Suppressor macrophage treated with lipopolysaccharide for 1 hour (primary cell): ENCODE measurements at regions not wholly inside any gene's neighbourhood (a gene's known extent, or its start where the extent isn't known, plus 50 kb on each side); places are given as distances from the start of the nearest gene placed in this dataset.

Experiments used
- DNase-seq, 3 donors: peaks; one replicate each; pipeline ENCODE4 v3.0.0-alpha.2; 2020 to 2022

DNA sequence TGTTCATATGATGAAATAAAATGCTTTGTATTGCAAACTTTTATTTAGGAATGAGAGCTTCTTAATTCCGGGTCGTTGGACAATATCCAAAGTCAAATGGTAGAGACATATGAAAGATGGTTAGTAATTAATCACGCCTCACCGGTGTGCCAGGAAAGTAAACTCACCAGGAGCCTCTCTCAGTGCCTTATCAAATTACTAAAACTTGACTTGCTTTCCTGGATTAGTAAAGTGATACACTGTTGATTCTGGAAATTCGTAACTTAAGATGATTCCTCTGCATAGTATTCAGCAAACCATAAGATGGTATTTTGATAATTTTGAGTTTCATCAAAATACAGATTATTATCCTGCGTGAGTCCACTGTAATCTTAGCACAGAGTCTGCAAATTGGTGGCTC lies 115.2 kb downstream of the PAX1 start:
- no peak for DNase-seq

DNA sequence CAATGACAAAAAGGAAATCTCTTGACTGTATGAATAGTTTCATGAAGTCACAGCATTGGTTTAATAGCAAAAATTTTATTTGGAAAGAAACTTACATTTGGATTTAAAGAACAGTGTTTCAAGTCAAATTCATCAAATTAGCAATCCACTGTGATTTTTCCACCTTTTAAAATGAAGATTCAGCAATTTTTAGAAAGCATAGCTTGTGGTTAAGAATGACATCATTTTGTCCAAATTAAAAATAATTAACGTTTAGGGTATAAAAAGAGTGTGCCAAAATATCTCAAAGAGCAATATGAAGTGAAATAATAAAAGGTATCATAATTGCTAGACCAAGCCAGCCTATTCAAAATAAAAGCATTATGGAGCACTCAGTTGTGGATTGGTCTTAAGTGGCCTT lies 114.6 kb downstream of the PAX1 start:
- DNase-seq, result no peak

DNA sequence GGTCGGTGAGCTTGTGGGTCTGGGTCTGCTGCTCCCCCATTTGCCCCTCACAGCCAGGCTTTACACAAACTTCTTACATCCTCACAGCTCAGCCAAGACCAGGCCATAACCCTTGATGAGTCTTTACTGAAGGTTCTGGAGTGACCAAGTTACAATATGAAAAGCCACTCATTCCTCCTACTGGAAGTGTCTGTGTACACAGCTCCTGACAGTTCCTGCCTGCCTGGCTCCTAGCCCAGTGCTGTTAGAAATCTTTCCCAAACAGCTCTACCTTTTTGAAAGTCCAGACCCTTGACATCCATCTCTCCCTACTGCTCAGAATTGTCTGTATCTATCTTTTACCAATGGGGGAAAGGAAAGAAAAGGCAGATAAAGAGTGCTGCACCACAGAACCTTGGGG lies 106.9 kb downstream of the PAX1 start:
- DNase-seq, result no peak

DNA sequence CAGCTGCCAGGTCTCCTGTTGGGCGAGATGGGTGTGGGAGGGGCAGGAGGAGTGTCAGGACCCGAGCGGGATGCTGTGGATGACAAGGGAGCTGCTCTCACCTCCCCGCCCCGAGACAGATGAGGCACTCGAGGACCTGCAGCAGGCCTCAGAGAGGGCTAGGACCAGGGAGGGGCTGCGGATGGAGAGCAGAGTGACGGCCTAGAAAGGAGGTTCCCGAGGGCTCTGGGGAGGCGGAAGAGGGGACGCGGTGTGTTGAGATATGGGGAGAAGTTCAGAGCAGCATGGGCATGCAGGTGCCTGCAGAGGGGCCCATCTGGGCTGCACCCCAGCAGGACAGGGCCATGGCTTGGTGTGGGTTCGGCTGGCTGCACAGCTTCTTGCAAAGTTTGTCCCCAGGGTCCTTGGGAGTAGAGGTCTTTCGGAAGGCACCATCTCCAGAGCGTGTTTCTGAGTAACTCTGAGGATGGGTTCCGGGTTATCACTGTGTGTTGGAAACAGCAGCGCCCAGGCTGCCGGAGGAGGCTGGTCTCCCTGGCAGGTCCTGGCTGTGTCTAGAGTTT lies 104.6 kb downstream of the PAX1 start:
- no peak for DNase-seq

DNA sequence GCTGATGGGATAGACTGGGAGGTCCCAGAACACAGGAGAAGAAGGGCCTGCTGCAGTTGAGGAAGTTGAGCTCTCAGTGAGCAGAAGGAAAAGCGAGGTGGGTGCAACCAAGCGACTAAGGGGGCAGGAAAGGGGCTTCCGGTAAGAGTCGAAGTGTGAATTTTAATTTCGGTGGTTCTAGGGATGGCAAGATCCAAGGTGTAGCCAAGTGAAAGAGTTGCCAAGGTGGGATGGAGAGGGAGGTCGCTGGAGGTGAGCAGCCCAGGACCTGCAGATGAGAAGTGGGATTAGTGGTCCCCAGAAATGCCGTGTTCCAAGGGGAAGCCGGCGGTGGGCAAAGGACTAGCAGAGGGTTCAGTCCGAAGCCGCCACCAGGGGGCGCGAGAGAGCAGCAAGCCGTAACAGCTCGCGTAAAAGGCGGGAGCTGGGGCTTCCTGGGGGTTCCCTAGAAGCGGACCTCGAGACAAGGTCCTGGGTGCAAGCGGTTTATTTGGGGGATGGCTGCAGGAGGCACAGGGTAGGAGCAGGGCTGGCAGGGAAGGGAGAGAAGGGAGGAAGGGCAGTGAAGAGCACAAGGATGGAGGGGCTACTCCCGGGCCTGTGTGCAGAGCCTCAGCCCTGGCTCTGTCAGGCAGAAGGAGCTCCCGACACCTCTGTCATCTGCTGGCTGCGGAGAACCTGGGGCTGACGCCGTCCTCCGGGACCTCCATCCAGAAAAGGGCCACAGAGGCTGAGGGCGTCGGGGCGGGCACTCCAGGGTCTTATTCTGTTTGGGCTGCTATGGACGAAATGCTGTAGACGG lies 103.6 kb downstream of the PAX1 start:
- DNase-seq, result peak; percentile 40 to 79 (median 59)

DNA sequence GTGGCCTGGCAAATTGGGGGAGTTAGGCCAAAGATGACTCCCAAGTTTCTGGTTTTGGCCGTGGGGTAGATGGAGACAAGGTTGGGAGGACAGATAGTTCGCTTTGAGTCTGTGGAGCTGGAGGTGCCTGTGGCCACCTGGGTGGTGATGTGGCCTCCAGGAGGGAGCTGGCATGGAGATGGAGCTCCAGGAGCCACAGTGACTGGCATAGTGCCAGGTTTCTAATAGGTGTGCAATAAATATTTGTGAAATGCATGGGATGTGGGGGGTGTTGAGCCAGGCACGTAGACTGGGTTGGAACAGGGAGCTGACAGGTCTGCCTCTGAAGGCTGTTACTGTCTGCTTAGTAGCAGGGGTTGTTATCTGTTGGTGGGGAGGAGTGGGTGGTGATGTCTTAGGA lies 102.7 kb downstream of the PAX1 start:
- no peak for DNase-seq

DNA sequence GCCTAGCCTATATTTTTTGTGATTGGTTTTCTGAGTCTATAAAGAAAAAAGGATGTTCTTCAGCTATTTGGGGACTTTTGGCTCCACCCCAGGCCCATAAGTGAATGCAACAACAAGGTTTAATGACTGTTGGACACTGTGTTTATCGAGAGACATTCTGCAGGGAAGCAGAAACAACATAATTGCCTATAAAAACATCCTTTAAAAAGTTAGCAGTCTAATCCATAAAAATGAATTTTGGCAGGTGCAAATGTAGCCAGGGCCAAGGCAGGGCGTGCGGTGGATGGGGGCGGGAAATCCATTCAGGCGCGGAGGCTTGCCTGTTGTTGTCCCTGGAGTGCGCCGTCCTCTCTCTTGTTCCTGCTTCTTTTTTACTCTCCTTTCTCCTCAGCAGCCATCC lies 99.3 kb downstream of the PAX1 start:
- DNase-seq, result no peak

DNA sequence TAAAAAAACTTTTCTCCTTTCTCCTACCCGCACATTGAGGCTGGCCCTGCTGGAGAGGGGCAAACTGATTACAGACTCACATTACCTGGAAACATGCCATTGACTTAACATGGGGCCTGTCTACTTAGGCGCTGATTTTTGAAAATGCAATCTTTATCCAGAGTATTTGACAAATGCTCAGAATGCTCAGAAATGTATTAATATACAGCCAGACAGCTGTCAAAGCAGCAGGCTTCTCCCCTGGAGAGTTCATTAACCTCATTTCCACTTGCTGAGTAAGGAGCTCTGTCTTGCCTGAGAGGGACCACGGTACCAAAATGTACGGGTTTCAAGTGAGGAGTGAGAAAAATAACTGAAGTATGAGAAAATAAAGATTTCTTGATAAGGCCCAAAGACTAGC lies 95.7 kb downstream of the PAX1 start:
- DNase-seq, result no peak

DNA sequence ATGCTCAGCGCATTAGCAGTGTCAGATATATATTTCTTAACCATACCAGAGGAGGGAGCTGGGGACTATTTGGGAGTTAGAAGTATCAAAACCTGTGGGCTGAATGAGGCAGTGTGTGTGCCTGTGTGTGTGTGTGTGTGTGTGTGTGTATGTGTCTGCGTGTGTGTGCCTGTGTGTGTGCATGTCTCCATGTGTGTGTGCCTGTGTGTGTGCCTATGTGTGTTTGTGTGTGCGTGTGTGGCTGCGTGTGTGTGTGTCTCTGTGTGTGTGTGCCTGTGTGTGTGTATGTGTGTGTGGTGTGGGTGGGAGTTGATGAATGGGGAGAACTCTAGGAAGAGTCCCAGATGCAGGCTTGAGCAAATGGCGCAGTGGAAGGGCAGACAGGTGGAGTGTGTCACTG lies 92.9 kb downstream of the PAX1 start:
- DNase-seq, result no peak

DNA sequence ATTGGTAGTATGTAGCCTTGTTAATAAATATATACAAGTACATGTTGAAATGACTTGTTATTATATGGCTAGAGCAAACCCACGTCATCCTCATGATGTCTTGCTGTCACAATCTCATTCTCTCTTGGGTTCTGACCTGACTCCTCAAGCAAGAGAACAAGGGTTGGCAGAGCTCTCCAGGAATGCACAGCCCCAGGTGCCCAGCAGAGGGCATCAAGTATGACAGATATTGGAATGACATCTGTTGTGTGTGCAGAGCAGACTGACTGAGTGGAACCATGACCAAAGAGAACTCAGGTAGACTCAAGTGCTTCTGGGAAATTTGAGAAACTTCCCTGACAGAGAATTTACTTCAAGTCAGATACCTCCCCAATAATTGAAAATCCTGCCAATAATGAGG lies 90.6 kb downstream of the PAX1 start:
- DNase-seq, result peak in 1 of 3 donors; percentile 1

DNA sequence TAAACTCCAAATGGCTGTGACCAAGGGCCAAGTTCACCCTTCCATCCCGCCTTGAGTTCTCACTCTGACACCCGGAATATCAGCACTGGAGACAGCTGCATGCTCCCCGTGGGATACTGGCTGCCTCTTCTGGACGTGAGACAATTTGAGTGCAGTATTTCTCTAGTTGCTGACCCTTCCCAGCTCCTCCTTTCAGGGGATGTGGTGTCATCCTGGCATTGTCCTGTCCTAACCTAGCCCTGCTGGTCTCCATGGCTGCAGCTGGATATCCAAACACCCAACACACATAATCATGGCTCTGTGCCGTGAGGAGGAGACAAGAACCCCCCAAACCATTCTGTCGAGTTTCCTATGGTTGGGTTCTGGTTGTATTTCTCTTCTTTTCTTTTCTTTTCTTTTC lies 82.6 kb downstream of the PAX1 start:
- DNase-seq, result no peak

DNA sequence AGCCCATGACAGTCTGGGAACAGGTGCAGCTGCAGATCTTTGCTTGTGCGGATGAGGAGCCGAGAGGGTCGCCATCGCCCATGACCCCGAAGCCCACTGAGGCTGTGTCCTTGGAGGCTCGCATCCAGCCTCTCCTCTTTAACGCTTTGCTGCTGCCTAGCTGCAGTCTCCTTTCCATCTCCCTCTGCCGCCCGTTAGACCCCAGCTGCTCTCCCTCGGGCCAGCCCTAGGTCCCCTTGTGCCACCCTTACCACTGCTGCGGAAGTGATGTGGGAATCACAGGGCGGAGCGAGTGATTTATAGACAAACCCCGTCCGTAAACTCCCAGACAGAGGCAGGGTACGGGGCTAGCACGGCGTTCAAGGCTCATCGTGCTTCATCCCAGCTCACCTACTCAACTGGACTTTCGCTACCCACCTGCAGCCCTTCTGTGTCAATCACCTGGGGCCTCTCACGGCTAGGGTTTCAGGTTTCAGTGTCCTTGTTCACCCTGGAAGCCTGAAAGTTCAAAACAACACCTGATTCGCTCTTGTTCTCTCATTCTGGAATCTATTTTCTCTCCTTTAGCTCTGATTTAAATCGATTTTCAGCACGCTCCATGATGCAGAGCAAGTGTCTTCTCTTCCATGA lies 76.1 kb downstream of the PAX1 start:
- no peak for DNase-seq

DNA sequence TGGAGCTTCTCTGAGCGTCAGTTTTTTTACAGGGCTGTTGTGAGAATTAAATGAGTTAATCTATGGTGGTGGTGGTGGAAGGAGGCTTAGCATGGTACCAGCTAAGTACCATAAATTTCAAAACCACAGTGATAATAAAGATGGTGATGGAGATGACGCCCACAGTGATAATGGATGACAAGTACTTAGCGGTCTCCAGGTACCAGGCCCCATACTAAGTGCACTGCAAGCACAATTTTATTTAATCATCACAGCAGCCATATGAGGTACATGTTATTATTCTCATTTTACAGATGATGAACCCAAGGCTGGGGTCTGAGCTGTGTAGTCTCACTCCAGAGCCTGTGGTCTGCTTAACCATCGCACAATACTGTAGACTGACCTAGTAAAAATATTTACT lies 75.1 kb downstream of the PAX1 start:
- DNase-seq, result no peak
